Anterior cingulate cortex (tissue), 58 donors: ENCODE measurements at regions not wholly inside any gene's neighbourhood (a gene's known extent, or its start where the extent isn't known, plus 50 kb on each side); places are given as distances from the start of the nearest gene placed in this dataset.
"Not testable (repeated sequence)": the region's sequence is repeated elsewhere in the genome, so short reads cannot be mapped to it uniquely, and the experiment has no call there.

Experiments
- DNase-seq, 58 donors: peaks; one replicate each; lab custom pipeline; 2025; lab: John Stamatoyannopoulos, UW

DNA sequence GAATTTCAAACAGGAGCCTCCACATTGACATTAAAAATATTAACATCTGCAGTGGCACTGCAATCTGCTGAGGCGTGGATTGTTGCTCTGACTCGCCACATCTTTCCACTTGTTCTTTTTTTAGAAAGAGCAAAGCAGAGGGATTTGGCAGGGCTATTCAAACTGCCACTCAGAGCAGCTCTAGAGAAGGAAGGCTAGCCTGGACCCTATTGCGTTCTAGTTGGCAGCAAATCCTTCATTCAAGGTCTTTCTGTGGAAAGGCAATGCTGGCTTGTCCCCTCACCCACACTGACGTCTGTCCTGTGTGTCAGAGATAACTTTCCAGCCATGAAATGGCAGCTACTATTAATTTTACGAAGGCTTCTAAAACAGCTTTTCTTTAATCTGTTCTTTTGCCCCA is 483.2 kb upstream of the SGO1 start:
- DNase-seq, result peak in 25 of 58 donors; percentile 0 to 35 (median 8)

DNA sequence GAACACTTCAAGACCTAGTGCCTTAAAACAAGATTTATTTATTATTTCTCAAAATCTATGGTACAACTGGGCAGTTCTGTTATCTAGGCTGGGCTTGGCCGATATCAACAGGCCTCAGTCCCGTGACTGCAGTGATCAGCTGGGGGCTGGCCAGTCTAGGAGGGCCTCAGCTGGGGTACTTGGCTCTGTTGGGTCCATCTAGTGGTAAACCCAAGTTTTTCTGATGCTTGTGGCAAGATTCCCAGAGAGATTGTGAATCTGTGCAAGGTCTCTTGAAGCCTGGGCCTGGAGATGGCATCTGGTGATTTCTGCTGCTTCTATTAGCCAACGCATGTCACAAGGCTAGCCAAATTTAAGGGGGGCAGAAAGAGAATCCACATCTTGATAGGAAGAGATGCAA is 482.4 kb upstream of the SGO1 start:
- peak in 3 of 58 donors; percentile 2 to 7 (median 6) for DNase-seq

DNA sequence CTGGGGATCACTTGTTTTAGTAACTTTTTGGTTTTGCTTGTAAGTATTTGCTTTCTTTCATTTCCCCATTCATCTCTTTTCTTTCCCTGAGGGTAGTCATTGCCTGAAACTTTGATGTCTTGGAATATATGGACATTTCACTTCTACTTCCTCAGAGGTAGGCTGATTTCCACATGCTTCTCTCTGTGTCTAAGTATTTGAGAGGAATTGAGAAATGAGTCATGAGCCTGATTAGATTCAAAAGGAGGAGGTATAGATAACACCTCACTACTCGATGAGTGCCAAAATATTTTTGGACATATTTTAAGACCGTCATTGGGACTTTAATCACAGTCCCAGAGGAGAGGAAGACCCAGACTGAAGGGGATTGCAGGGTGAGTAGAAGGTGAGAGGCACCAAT is 480.1 kb upstream of the SGO1 start:
- no peak for DNase-seq

DNA sequence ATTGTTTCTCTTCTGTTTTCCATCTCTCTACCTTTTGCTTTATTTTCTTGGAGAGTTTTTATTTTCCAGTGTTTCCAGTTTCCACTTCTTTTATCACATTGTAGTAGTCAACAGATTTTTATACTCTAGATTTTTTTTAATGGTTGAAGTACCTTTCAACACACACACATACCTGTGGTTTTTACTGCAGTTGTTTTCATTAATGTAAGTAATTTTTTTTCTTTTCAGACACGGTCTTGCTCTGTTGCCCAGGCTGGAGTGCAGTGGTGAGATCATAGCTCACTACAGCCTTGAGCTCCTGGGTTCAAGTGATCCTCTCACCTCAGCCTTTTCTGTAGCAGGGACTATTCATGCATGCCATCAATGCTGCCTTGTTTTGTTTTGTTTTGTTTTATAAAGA is 472.5 kb upstream of the SGO1 start:
- no peak for DNase-seq

DNA sequence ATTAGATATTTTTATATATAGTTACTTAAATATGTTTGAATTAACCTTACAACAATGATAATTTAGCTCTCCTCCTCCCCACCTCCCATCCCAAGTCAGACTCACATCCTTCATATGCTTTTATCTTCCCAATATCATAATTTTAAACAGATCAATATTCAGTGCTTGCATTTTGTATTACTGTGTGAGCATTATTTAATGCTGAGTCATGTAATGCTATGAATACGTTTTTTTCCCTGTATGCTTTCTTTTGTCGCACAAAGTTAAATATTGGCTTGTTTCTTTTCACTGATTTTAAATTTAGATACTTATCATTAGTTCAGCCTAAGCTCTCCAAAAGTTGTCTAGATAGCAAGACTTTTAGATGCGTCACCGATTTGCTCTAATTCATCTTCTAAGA is 471.6 kb upstream of the SGO1 start:
- no peak for DNase-seq

DNA sequence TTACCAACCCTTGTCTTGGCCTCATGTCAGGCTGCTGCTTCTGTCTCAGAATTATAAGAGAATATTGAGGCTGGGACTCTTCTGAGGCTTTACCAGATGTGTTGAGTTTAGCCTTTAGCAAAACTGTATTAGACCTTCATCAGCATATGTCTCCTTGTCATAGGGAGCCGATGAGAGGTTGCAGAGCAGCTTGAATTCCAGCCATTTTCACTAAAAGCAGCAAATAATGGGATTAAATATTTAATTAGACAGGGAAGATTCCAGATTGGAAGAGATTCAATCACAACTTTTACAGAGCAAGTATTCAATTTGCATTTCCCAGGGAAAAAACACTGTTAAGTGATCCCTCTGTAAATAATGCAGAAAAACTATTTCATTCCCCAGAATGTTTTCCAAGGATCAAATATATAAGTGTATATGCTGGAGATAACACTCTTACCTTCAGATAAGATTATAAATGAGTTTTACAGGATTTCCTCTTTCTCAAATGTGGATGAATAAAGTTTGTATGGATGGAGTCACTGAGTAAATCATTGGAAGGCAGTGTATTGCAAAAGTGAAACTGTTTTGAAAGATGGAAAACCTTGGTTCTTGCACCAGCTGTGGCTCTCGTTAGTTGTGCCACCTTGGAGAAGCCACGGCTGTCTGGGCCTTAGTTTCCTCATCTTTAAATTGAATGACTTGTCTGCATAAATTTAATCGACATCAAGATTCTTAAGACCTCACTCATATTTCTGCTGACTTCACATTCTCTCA is 466.4 kb upstream of the SGO1 start:
- DNase-seq, result no peak

DNA sequence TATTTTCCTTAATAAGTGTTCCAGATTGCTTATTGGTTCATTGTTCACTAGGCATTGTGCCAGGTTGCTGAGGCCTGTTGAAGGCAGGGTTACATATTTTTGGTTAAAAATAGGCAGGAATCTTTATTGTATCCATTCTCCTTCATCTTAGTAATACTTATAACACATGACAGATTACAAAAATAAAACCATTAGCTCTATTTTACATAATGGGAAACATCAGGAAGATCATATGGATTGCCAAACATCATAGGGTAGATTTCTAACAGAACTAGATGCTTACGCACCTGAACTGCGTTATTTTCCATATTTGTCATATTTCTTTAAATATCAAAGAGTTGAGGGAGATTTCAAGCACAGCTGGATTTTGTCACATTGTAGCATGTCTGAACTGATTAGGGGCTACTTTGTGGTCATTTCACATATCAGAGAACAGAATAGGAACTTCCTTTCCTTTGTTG is 462.9 kb upstream of the SGO1 start:
- no peak for DNase-seq

DNA sequence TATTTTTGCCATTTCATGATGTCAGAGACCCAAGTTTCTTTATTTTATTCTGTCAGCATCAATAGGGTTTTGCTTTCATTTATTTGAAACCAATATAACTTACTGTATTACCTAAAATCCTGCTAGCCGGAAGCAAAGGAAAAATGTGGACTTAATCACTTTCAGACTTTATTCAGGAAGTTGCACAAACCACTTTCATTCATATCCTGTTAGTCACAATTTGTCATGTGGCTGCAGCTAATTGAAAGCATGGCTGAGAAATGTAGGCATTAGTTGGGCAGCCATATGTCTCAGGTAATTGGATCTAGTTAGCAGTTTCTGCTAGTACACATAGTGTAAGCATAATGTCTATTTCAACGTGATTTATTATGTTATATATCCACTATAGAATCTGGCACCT is 462.3 kb upstream of the SGO1 start:
- no peak for DNase-seq

DNA sequence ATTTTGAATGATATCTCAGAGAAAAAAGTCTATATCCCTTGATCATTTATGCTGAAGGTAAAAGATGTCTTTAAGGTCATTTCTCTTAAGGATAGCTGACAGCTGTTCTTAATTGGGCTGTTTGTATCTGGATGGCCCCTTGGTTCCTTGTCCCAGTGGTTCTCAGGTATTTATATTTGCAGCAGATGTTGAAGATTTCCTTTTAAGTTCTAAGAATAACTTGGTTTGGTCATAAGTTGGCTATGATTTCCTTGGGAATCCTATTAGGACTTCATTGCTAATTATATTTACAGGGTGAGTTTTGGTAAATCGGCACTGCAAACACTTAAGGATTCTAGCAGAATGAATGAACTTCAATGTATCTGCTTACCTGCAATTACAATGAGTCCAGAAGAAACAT is 460.4 kb upstream of the SGO1 start:
- no peak for DNase-seq

DNA sequence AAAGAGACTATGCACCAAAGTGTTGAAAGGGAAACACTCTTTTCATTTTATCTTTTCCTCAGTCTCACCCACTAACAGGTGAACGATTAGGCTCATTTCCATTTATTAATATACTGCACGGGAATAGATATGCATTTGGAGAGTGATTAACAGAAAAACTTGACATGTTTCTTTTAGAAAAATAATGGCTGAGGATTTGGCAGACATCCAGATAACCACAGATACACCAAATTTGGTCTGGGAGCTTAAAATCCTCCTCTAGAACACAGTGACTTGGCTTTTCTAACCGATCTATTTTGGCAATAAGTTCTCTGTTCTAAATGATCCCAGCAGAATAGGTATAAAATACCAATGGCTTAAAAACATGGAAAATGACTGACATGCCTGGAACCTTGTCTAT is 459.3 kb upstream of the SGO1 start:
- no peak for DNase-seq

DNA sequence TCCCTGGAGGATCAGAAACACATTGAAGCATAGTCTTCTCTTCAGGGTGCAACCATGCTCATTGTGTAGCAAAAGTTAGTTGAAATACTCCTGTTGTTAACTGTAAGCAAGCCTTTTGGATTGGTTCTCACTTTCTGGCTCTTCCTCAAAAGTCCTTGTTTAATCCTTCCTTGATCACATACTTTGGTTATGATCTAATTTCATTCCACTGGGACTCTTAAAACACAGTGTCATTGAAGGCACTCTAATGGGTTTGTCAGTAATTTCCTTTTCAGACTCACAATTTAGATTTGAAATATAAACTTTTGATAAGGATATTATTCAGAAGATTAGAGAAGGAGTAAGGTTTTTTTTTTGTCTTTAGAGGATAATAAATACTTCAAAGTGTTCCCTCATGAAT is 451.7 kb upstream of the SGO1 start:
- no peak for DNase-seq

DNA sequence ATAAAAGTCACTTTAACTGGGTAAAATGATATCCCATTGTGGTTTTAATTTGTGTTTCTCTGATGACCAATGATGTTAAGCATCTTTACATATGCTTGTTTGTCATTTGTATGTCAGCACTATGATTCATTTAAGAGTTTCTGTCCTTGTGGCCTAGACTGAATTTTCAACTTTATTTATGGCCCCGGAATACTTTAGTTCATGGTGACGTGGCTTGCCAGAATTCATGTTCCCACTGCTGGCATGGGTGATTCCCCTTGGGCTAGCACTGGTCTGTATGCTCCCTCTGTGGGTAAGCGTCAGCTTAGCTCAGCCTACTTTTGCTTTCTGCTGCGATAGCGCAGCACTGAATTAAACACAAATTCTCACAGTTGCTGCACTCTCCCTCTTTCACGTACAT is 436.3 kb upstream of the SGO1 start:
- DNase-seq, result no peak

DNA sequence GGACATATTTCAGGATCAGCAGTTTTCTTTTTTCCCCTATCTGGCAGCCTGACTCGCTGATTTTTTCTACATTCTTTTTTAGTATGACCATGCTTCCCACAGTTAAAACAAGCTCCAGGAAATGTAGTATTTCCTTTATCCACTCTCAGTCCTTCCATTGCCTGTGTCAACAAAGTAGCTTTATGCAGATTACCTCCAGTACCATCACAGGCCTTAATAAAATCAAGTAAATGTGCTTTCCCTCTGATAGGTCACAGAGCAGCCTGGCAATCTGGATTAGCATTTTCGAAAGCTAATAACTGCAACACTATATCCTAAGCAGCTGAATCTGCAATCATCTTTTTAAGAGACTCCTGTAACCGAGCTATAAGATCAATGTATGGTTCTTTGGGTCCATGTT is 432.6 kb upstream of the SGO1 start:
- not testable (repeated sequence) for DNase-seq

DNA sequence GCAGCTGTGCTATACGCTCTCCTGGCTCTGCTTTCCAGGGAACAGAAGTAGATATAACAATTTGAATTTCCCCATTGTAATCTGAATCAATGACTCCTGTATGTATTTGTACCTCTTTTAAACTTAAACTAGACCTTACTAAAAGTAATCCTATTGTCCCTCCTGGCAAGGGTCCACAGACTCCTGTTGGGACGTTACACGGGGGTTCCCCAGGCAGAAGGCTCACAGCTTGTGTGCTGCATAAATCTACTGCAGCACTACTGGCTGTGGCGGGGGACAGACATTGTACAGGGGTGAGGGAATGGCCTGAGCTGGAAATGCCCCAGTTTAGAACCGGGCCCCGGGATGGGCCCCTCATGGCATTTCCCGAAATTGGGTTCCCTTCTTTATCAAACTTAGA is 432.2 kb upstream of the SGO1 start:
- DNase-seq, result not testable (repeated sequence)

DNA sequence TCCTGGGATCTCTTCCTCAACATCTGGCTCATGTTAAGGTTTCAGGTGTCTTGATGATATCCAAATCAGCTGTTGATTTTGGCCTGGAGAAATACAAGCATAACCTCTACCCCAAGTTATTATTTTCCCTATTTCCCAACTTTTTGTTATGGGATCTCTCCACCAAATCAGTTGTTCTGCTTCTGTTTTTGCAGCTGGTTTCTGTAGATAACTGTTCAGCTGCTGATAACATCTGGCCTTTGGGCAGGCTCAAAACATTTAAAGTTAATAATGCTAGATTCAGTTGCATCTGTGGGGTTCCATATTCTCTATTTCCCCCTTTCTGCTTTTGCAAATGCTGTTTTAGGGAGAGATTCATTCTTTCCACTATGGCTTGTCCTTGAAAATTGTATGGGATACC is 430.0 kb upstream of the SGO1 start:
- DNase-seq, result not testable (repeated sequence)

DNA sequence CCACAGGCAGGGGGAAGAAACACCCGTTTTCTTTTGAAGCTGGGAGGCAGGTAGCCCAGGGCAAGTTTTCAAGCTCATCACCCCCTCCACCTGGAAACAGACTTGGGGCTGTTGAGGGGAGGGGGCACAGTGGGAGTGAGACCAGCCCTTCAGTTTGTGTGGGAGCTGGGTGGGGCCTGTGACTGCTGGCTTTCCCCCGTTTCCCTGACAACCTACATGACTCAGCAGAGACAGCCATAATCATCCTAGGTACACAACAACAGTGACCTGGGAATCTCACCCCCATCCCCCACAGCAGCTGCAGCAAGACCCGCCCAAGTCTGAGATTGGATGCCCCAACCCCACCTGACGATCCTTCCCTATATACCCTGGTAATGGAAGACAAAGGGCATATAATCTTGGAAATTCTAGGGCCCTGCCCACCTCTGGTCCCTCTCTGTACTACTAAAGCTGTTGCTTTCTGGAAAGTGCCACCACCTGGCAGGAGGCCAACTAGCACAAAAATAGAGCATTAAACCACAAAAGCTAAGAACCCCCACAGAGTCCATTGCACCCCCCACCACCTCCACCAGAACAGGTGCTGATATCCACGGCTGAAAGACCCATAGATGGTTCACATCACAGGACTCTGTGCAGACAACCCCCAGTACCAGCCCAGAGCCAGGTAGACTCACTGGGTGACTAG is 422.2 kb upstream of the SGO1 start:
- no peak for DNase-seq

DNA sequence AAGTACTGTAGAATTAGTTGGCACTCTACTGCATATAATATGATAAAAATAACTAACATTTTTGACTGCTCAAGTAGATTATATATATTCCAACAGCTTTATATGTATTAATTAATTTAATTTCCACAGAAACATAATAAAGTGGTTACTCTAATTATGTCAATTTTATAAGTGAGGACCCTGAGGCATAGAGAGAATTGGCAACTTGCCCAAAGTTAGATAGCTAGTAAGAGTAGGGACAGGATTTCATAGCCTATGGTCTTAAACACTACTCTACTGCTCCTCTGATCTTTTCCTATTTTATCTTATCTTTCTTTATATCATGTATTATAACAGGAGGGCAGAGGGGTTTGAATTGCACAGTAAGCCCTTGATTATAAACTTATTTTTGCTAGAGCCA is 418.7 kb upstream of the SGO1 start:
- DNase-seq, result no peak

DNA sequence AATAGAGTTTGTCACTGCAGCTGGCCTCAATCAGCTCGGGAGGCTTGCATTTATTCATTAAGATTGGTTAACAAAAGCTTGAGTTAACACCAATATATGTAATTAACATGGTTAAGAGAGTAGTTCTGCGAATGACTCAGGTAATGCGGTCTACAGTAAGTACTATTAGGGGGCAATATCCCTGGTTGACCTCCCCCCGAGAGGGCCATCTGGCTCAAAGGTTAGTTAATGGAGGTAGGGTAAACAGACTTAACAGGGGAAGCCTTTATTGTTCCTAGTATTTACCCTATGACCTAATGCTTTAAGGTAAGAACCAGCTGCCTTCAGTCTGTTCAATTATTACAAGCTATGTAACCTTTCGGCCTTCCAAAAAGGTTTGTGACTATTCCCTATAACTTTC is 403.3 kb upstream of the SGO1 start:
- no peak for DNase-seq

DNA sequence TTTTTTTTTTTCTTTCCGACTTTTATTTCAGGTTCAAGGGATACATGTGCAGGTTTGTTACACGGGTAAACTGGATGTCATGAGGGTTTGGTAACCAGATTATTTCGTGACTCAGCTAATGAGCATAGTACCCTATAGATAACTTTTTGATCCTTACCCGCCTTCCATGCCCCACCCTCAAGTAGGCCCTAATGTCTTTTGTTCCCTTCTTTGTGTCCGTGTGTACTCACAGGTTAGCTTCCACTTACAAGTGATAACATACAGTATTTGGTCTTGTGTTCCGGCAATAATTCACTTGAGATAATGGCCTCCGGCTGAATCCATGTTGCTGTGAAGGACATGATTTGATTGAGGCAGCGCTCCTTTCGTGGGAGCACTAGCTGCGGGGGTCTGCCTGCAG is 402.8 kb upstream of the SGO1 start:
- DNase-seq, result no peak

DNA sequence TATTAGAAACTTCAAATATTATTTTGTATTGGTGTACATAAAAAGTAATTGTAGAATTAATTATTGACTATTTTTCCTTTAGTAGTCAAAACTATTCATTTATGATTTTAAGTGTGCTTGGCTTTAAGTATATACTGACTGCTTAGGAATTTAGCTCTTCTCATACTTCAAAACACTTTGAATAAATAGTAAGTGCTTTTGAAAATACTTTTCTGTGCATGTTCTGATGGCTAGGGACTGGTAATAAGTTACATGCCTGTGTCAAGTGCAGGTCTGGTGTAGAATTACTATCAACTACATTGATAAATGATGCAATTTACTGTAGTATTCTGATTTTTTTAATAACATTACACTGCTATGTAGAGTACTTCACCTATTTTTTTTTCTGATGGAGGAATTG is 397.6 kb upstream of the SGO1 start:
- DNase-seq, result no peak

DNA sequence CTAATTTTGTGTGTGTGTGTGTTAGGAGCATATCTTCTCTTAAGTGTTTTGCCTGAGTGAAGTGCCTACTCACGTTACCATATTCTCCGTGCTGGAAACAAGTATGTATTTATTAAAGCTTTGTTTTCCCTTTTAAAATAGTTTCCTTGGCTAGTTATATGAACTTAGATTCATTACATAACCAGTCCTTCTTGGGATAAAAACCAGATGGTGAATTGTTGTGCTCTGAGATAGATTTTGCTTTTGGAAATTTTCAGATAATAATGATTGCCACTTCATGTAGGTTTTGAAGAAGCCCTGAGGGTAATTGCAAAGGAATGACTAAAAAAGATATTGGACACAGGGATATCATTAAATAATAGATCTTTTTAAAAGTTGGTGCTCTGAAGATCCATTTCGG is 390.2 kb upstream of the SGO1 start:
- no peak for DNase-seq

DNA sequence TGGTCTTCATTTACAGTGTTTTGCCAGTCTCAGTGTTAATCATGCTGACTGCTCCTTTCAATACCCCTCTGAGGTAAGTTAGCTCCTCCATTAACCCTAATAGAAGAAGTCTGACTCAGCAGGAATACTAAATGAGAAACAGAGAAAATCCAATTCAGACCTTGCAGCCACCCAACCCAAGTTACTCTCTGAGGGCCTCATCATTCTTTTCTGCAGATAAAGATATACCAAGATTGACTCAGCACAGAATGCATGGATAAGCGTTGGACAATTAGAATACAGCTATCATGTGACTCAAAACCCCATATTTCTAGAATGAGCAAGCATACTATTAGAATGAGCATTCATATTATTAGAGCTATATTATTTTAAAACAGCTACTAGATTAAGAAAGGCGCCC is 389.1 kb upstream of the SGO1 start:
- no peak for DNase-seq
